ENCODE measurements at regions not wholly inside any gene's neighbourhood (a gene's known extent, or its start where the extent isn't known, plus 50 kb on each side); places are given as distances from the start of the nearest gene placed in this dataset.

GRCh38 chr6:127023001-127023778 lies 95.3 kb upstream of the RSPO3 start:
- DNase-seq, result no peak

- no peak for DNase-seq
Measured at GRCh38 chr6:127026247-127026646, 92.2 kb upstream of the RSPO3 start.

- DNase-seq, result no peak
Measured at GRCh38 chr6:127030111-127030510, 88.4 kb upstream of the RSPO3 start.

GRCh38 chr6:127030836-127031235 lies 87.6 kb upstream of the RSPO3 start:
- no peak for DNase-seq

- DNase-seq, result no peak
Measured at GRCh38 chr6:127031511-127031910, 87.0 kb upstream of the RSPO3 start.

- DNase-seq, result no peak
Measured at GRCh38 chr6:127032971-127033370, 85.5 kb upstream of the RSPO3 start.

GRCh38 chr6:127051571-127052260 lies 66.8 kb upstream of the RSPO3 start:
- DNase-seq, result no peak

- no peak for DNase-seq
Measured at GRCh38 chr6:127053032-127053874, 65.2 kb upstream of the RSPO3 start.

- DNase-seq, result no peak
Measured at GRCh38 chr6:127053875-127054235, 64.6 kb upstream of the RSPO3 start.

- no peak for DNase-seq
Measured at GRCh38 chr6:127058027-127058426, 60.4 kb upstream of the RSPO3 start.

- DNase-seq, result no peak
Measured at GRCh38 chr6:127058936-127059335, 59.5 kb upstream of the RSPO3 start.

Data from inflammatory macrophage treated with lipopolysaccharide for 1 hour (primary cell).